Stomach smooth muscle (tissue), 2 donors: ENCODE measurements at regions not wholly inside any gene's neighbourhood (a gene's known extent, or its start where the extent isn't known, plus 50 kb on each side); places are given as distances from the start of the nearest gene placed in this dataset.
"Not testable (repeated sequence)": the region's sequence is repeated elsewhere in the genome, so short reads cannot be mapped to it uniquely, and the experiment has no call there.

Experiments used
- H3K27ac ChIP-seq: one replicate; pipeline ENCODE4 v1.7.0; 2013; ENCODE audit warnings: mild to moderate bottlenecking, low read length, inconsistent platforms
- H3K27me3 ChIP-seq, 2 donors: one replicate each; pipeline ENCODE4 v1.7.0; 2013; ENCODE audit warnings: low read length in 2 of 2; ENCODE audit not compliant: insufficient read depth in 2 of 2, control insufficient read depth in 1 of 2
- H3K36me3 ChIP-seq, 2 donors: one replicate each; pipeline ENCODE4 v1.7.0; 2013; ENCODE audit warnings: low read length in 2 of 2; ENCODE audit not compliant: control insufficient read depth in 2 of 2, insufficient read depth in 2 of 2
- H3K4me1 ChIP-seq: one replicate; pipeline ENCODE4 v1.7.0; 2013; ENCODE audit warnings: low read length; ENCODE audit not compliant: control insufficient read depth, insufficient read depth
- H3K4me3 ChIP-seq, 2 donors: one replicate each; pipeline ENCODE4 v1.7.0; 2013; ENCODE audit warnings: low read length in 2 of 2
- H3K9ac ChIP-seq, 2 donors: one replicate each; pipeline ENCODE4 v1.7.0; 2013; ENCODE audit warnings: low read length in 2 of 2, mild to moderate bottlenecking in 1 of 2
- H3K9me3 ChIP-seq, 2 donors: one replicate each; pipeline ENCODE4 v1.7.0; 2013; ENCODE audit warnings: low read length in 2 of 2; ENCODE audit not compliant: control insufficient read depth in 2 of 2
- donor health status: healthy.
- donor health status: Pancreatic carcinoma.

GRCh38 chr14:106087837-106088236 is 561.5 kb downstream of the TMEM121 start:
- no peaks in the 10 kb centered on the region for H3K36me3 ChIP-seq
- no peak overlapping the region for H3K4me3 ChIP-seq
- H3K27me3 ChIP-seq: no peaks in the 10 kb centered on the region
- no peaks in the 10 kb centered on the region for H3K4me1 ChIP-seq
- H3K9ac ChIP-seq: no peak overlapping the region
- no peak overlapping the region for H3K27ac ChIP-seq
- no peaks in the 10 kb centered on the region for H3K9me3 ChIP-seq

- not testable (repeated sequence) for H3K27me3 ChIP-seq, H3K9ac ChIP-seq, H3K9me3 ChIP-seq, H3K27ac ChIP-seq, H3K4me1 ChIP-seq, H3K4me3 ChIP-seq, H3K36me3 ChIP-seq
These were observed 562.5 kb downstream of the TMEM121 start for GRCh38 chr14:106088860-106089259.

- Histone ChIP-seq H3K36me3 (no peaks in the 10 kb centered on the region), H3K9ac (no peak overlapping the region), H3K9me3 (no peaks in the 10 kb centered on the region), H3K27ac (no peak overlapping the region), H3K4me3 (no peak overlapping the region), H3K27me3 (no peaks in the 10 kb centered on the region), H3K4me1 (no peaks in the 10 kb centered on the region)
These were observed 568.3 kb downstream of the TMEM121 start for GRCh38 chr14:106094654-106095189.

- Histone ChIP-seq H3K27ac (no peak overlapping the region), H3K27me3 (no peaks in the 10 kb centered on the region), H3K9me3 (no peaks in the 10 kb centered on the region), H3K4me1 (no peaks in the 10 kb centered on the region), H3K36me3 (no peaks in the 10 kb centered on the region), H3K4me3 (no peak overlapping the region), H3K9ac (no peak overlapping the region)
These were observed 581.3 kb downstream of the TMEM121 start for GRCh38 chr14:106107703-106108102.

GRCh38 chr14:106109337-106109736 is 583.0 kb downstream of the TMEM121 start:
- no peak overlapping the region for H3K9ac ChIP-seq
- H3K36me3 ChIP-seq: no peaks in the 10 kb centered on the region
- no peaks in the 10 kb centered on the region for H3K9me3 ChIP-seq
- H3K27me3 ChIP-seq: no peaks in the 10 kb centered on the region
- no peak overlapping the region for H3K27ac ChIP-seq
- H3K4me1 ChIP-seq: no peaks in the 10 kb centered on the region
- H3K4me3 ChIP-seq: no peak overlapping the region

GRCh38 chr14:106115401-106115800 is 589.0 kb downstream of the TMEM121 start:
- H3K9me3 ChIP-seq: no peaks in the 10 kb centered on the region
- H3K27ac ChIP-seq: no peak overlapping the region
- no peak overlapping the region for H3K4me3 ChIP-seq
- H3K36me3 ChIP-seq: no peaks in the 10 kb centered on the region
- H3K27me3 ChIP-seq: peaks cover 2% of the 10 kb centered on the region in 2 donors
- no peaks in the 10 kb centered on the region for H3K4me1 ChIP-seq
- no peak overlapping the region for H3K9ac ChIP-seq

GRCh38 chr14:106116339-106116930 is 590.1 kb downstream of the TMEM121 start:
- H3K4me3 ChIP-seq, H3K36me3 ChIP-seq, H3K27ac ChIP-seq, H3K27me3 ChIP-seq, H3K4me1 ChIP-seq, H3K9me3 ChIP-seq, H3K9ac ChIP-seq: not testable (repeated sequence)

GRCh38 chr14:106120101-106120500 is 593.7 kb downstream of the TMEM121 start:
- Histone ChIP-seq H3K4me3 (no peak overlapping the region), H3K27ac (no peak overlapping the region)

GRCh38 chr14:106129274-106129673 is 602.9 kb downstream of the TMEM121 start:
- H3K27ac ChIP-seq: no peak overlapping the region
- no peaks in the 10 kb centered on the region for H3K9me3 ChIP-seq
- no peak overlapping the region for H3K4me3 ChIP-seq
- H3K4me1 ChIP-seq: no peaks in the 10 kb centered on the region
- peaks cover 0 to 2% of the 10 kb centered on the region in 2 donors for H3K27me3 ChIP-seq
- H3K9ac ChIP-seq: no peak overlapping the region
- no peaks in the 10 kb centered on the region for H3K36me3 ChIP-seq

More at GRCh38 chr14:106120101-106120500, 593.7 kb downstream of the TMEM121 start:
- H3K36me3 ChIP-seq: no peaks in the 10 kb centered on the region
- H3K9ac ChIP-seq: no peak overlapping the region
- peaks cover 2 to 3% of the 10 kb centered on the region in 2 donors for H3K27me3 ChIP-seq
- H3K4me1 ChIP-seq: no peaks in the 10 kb centered on the region
- no peaks in the 10 kb centered on the region for H3K9me3 ChIP-seq

- not testable (repeated sequence) for H3K36me3 ChIP-seq, H3K9ac ChIP-seq, H3K27me3 ChIP-seq, H3K27ac ChIP-seq, H3K4me3 ChIP-seq, H3K9me3 ChIP-seq, H3K4me1 ChIP-seq
These were observed 603.7 kb downstream of the TMEM121 start for GRCh38 chr14:106129904-106130661.

GRCh38 chr14:106133126-106133525 is 606.7 kb downstream of the TMEM121 start:
- H3K4me3 ChIP-seq, H3K27me3 ChIP-seq, H3K9me3 ChIP-seq, H3K4me1 ChIP-seq, H3K27ac ChIP-seq, H3K36me3 ChIP-seq, H3K9ac ChIP-seq: not testable (repeated sequence)
